ENCODE measurements at regions not wholly inside any gene's neighbourhood (a gene's known extent, or its start where the extent isn't known, plus 50 kb on each side); places are given as distances from the start of the nearest gene placed in this dataset.
"Not testable (repeated sequence)": the region's sequence is repeated elsewhere in the genome, so short reads cannot be mapped to it uniquely, and the experiment has no call there.

- WGBS, 3 donors: 87 to 94% (median 89%) methylated on average over 12 of the region's 12 CpGs
- H3K4me3 ChIP-seq (ENCODE audit: low read depth in 1 of 3, low read length in 3 of 3); H3K27me3 ChIP-seq (ENCODE audit: control insufficient read depth in 3 of 3, insufficient read depth in 3 of 3, low read length in 3 of 3); H3K36me3 ChIP-seq (ENCODE audit: control insufficient read depth in 3 of 3, insufficient read depth in 2 of 3, low read depth in 1 of 3, low read length in 3 of 3); H3K9me3 ChIP-seq (ENCODE audit: control insufficient read depth in 2 of 2, insufficient read depth in 1 of 2, low read depth in 1 of 2, low read length in 1 of 2); H3K27ac ChIP-seq (ENCODE audit: low read depth in 1 of 3, low read length in 2 of 3); DNase-seq; FAIRE-seq; H3K4me1 ChIP-seq (ENCODE audit: control insufficient read depth in 3 of 3, insufficient read depth in 2 of 3, low read depth in 1 of 3, low read length in 2 of 3): not testable (repeated sequence)
Observed at GRCh38 chr13:54132127-54132526, 1103.5 kb downstream of the OLFM4 start.

- WGBS, 3 donors: 82 to 83% (median 82%) methylated on average over 9 of the region's 9 CpGs
- DNase-seq; H3K9me3 ChIP-seq (ENCODE audit: control insufficient read depth in 2 of 2, insufficient read depth in 1 of 2, low read depth in 1 of 2, low read length in 1 of 2); H3K4me3 ChIP-seq (ENCODE audit: low read depth in 1 of 3, low read length in 3 of 3); H3K27ac ChIP-seq (ENCODE audit: low read depth in 1 of 3, low read length in 2 of 3); H3K4me1 ChIP-seq (ENCODE audit: control insufficient read depth in 3 of 3, insufficient read depth in 2 of 3, low read depth in 1 of 3, low read length in 2 of 3); H3K27me3 ChIP-seq (ENCODE audit: control insufficient read depth in 3 of 3, insufficient read depth in 3 of 3, low read length in 3 of 3); H3K36me3 ChIP-seq (ENCODE audit: control insufficient read depth in 3 of 3, insufficient read depth in 2 of 3, low read depth in 1 of 3, low read length in 3 of 3); FAIRE-seq: not testable (repeated sequence)
Observed at GRCh38 chr13:54132720-54133119, 1104.1 kb downstream of the OLFM4 start.

DNA sequence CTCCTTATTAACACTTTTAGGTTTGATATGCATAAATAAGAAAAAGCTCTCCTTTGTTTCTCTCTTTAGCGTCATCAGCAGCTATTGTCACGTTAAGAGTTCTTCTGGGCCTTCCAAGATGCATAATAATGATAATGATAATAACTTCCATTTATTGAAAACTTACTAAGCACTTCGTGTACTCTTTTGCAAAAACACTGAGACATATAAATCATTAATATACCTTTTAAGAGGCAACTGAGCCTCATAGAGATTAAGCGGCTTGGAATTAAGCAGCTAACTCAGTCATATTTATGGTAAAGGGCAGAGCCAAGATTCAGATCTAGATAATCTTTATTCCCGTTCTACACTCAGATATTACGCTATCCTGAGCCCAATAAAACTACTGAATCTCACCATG is 1105.1 kb downstream of the OLFM4 start:
- H3K27me3 ChIP-seq (ENCODE audit: control insufficient read depth in 3 of 3, insufficient read depth in 3 of 3, low read length in 3 of 3): no peaks in the 10 kb centered on the region
- no peaks in the 10 kb centered on the region for H3K4me1 ChIP-seq (ENCODE audit: control insufficient read depth in 3 of 3, insufficient read depth in 2 of 3, low read depth in 1 of 3, low read length in 2 of 3)
- H3K9me3 ChIP-seq (ENCODE audit: control insufficient read depth in 2 of 2, insufficient read depth in 1 of 2, low read depth in 1 of 2, low read length in 1 of 2): no peaks in the 10 kb centered on the region
- WGBS, 3 donors: 66 to 72% (median 71%) methylated on average over 6 of the region's 6 CpGs
- H3K27ac ChIP-seq (ENCODE audit: low read depth in 1 of 3, low read length in 2 of 3): no peak overlapping the region
- FAIRE-seq (no peak), DNase-seq (no peak)
- H3K36me3 ChIP-seq (ENCODE audit: control insufficient read depth in 3 of 3, insufficient read depth in 2 of 3, low read depth in 1 of 3, low read length in 3 of 3): no peaks in the 10 kb centered on the region
- H3K4me3 ChIP-seq (ENCODE audit: low read depth in 1 of 3, low read length in 3 of 3): no peak overlapping the region

GRCh38 chr13:54144828-54145227 is 1116.2 kb downstream of the OLFM4 start:
- no peak overlapping the region for H3K27ac ChIP-seq (ENCODE audit: low read depth in 1 of 3, low read length in 2 of 3)
- FAIRE-seq (no peak), DNase-seq (no peak)
- H3K27me3 ChIP-seq (ENCODE audit: control insufficient read depth in 3 of 3, insufficient read depth in 3 of 3, low read length in 3 of 3): no peaks in the 10 kb centered on the region
- no peaks in the 10 kb centered on the region for H3K4me1 ChIP-seq (ENCODE audit: control insufficient read depth in 3 of 3, insufficient read depth in 2 of 3, low read depth in 1 of 3, low read length in 2 of 3)
- 48 to 66% (median 56%) methylated on average over 3 of the region's 3 CpGs for WGBS, 3 donors
- H3K36me3 ChIP-seq (ENCODE audit: control insufficient read depth in 3 of 3, insufficient read depth in 2 of 3, low read depth in 1 of 3, low read length in 3 of 3): no peaks in the 10 kb centered on the region
- H3K9me3 ChIP-seq (ENCODE audit: control insufficient read depth in 2 of 2, insufficient read depth in 1 of 2, low read depth in 1 of 2, low read length in 1 of 2): no peaks in the 10 kb centered on the region
- no peak overlapping the region for H3K4me3 ChIP-seq (ENCODE audit: low read depth in 1 of 3, low read length in 3 of 3)

GRCh38 chr13:54150851-54151250 is 1122.2 kb downstream of the OLFM4 start:
- Histone ChIP-seq H3K27me3 (ENCODE audit: control insufficient read depth in 3 of 3, insufficient read depth in 3 of 3, low read length in 3 of 3) (no peaks in the 10 kb centered on the region), H3K27ac (ENCODE audit: low read depth in 1 of 3, low read length in 2 of 3) (no peak overlapping the region), H3K4me1 (ENCODE audit: control insufficient read depth in 3 of 3, insufficient read depth in 2 of 3, low read depth in 1 of 3, low read length in 2 of 3) (no peaks in the 10 kb centered on the region), H3K4me3 (ENCODE audit: low read depth in 1 of 3, low read length in 3 of 3) (no peak overlapping the region), H3K36me3 (ENCODE audit: control insufficient read depth in 3 of 3, insufficient read depth in 2 of 3, low read depth in 1 of 3, low read length in 3 of 3) (no peaks in the 10 kb centered on the region), H3K9me3 (ENCODE audit: control insufficient read depth in 2 of 2, insufficient read depth in 1 of 2, low read depth in 1 of 2, low read length in 1 of 2) (no peaks in the 10 kb centered on the region)
- WGBS, 3 donors: 89 to 93% (median 93%) methylated on average over 3 of the region's 3 CpGs
- DNase-seq: no peak
- FAIRE-seq: no peak

DNA sequence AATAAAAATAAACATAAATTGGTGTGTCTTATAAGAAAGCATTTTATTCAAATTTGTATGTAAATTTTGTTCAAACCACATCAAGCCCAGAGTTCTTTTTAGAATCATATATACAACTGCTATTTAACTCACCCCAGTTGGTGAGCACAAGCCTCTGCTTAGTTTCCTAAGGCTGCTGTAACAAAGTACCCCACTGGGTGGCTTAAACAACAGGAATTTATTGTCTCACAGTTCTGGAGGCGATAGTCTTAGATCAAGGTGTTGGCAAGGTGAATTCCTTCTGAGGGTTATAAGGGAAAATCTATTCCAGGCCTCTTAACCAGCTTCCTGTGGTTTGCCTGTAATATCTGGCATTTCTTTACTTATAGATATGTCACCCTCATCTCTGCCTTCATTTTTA is 1133.5 kb downstream of the OLFM4 start:
- FAIRE-seq: no peak
- WGBS, 3 donors: 59 to 74% (median 65%) methylated on average over 1 of the region's 1 CpG
- Histone ChIP-seq H3K27me3 (ENCODE audit: control insufficient read depth in 3 of 3, insufficient read depth in 3 of 3, low read length in 3 of 3) (no peaks in the 10 kb centered on the region), H3K9me3 (ENCODE audit: control insufficient read depth in 2 of 2, insufficient read depth in 1 of 2, low read depth in 1 of 2, low read length in 1 of 2) (no peaks in the 10 kb centered on the region), H3K36me3 (ENCODE audit: control insufficient read depth in 3 of 3, insufficient read depth in 2 of 3, low read depth in 1 of 3, low read length in 3 of 3) (no peaks in the 10 kb centered on the region), H3K4me3 (ENCODE audit: low read depth in 1 of 3, low read length in 3 of 3) (no peak overlapping the region), H3K4me1 (ENCODE audit: control insufficient read depth in 3 of 3, insufficient read depth in 2 of 3, low read depth in 1 of 3, low read length in 2 of 3) (no peaks in the 10 kb centered on the region), H3K27ac (ENCODE audit: low read depth in 1 of 3, low read length in 2 of 3) (no peak overlapping the region)
- DNase-seq: no peak

DNA sequence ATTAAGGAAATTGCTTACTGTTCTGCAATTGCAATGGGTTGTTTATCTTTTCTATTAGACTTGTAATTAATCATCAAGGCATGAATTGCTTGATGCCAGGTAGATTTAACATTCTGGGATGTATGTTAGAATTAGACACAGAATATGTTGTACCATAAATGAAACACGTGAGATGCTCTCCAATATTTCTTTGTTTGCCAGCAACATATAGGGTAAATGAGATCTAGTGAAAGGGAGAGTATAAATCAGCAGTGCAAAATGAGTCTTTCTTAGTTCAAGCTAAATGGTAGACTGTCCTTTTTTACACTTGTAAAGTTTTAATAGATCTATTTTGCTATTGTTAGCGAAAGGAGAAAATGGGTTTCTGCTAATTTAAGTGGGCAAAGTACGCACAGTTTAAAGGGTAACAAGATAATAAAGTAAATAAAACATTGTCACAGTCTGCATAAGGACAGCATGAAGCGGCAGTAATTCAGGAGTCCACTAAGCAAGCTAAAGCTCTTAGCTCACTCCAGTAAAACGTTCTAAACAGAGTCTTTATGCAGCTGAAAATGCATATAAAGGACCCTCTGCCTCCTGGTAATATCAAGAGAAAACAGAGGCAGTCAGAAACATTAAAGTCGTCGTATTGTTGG is 1137.1 kb downstream of the OLFM4 start:
- peak; percentile 36 to 43 for DNase-seq
- WGBS, 3 donors: 15 to 37% (median 28%) methylated on average over 7 of the region's 7 CpGs
- Histone ChIP-seq H3K4me1 (ENCODE audit: control insufficient read depth in 3 of 3, insufficient read depth in 2 of 3, low read depth in 1 of 3, low read length in 2 of 3) (no peaks in the 10 kb centered on the region), H3K27ac (ENCODE audit: low read depth in 1 of 3, low read length in 2 of 3) (no peak overlapping the region), H3K36me3 (ENCODE audit: control insufficient read depth in 3 of 3, insufficient read depth in 2 of 3, low read depth in 1 of 3, low read length in 3 of 3) (no peaks in the 10 kb centered on the region), H3K4me3 (ENCODE audit: low read depth in 1 of 3, low read length in 3 of 3) (no peak overlapping the region), H3K27me3 (ENCODE audit: control insufficient read depth in 3 of 3, insufficient read depth in 3 of 3, low read length in 3 of 3) (no peaks in the 10 kb centered on the region), H3K9me3 (ENCODE audit: control insufficient read depth in 2 of 2, insufficient read depth in 1 of 2, low read depth in 1 of 2, low read length in 1 of 2) (no peaks in the 10 kb centered on the region)
- FAIRE-seq: no peak

DNA sequence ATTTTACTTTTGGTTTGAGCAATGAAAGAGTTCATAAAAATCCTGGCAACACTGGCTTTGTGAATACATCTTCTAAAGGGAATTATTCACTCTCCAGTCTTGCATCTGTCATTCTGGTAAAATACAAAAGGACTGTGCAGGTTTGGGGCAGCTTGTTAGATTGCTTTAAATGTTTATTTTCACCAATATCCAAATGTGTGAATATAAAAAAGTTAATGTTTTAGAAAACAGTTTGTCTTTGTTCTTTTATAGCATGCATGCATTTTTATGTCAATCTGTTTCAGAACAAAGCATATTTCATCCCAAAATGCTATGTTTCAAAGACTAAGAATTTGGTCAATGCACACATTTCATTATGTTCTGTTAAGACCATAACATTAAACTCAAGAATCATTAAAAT is 1145.4 kb downstream of the OLFM4 start:
- H3K27me3 ChIP-seq (ENCODE audit: control insufficient read depth in 3 of 3, insufficient read depth in 3 of 3, low read length in 3 of 3): no peaks in the 10 kb centered on the region
- H3K36me3 ChIP-seq (ENCODE audit: control insufficient read depth in 3 of 3, insufficient read depth in 2 of 3, low read depth in 1 of 3, low read length in 3 of 3): no peaks in the 10 kb centered on the region
- no peak overlapping the region for H3K4me3 ChIP-seq (ENCODE audit: low read depth in 1 of 3, low read length in 3 of 3)
- H3K4me1 ChIP-seq (ENCODE audit: control insufficient read depth in 3 of 3, insufficient read depth in 2 of 3, low read depth in 1 of 3, low read length in 2 of 3): no peaks in the 10 kb centered on the region
- no peak overlapping the region for H3K27ac ChIP-seq (ENCODE audit: low read depth in 1 of 3, low read length in 2 of 3)
- no peaks in the 10 kb centered on the region for H3K9me3 ChIP-seq (ENCODE audit: control insufficient read depth in 2 of 2, insufficient read depth in 1 of 2, low read depth in 1 of 2, low read length in 1 of 2)
- no peak for DNase-seq
- no peak for FAIRE-seq

- WGBS, 3 donors: 37 to 66% (median 50%) methylated on average over 1 of the region's 1 CpG
- DNase-seq (no peak), FAIRE-seq (no peak)
- no peaks in the 10 kb centered on the region for H3K9me3 ChIP-seq (ENCODE audit: control insufficient read depth in 2 of 2, insufficient read depth in 1 of 2, low read depth in 1 of 2, low read length in 1 of 2)
- H3K27me3 ChIP-seq (ENCODE audit: control insufficient read depth in 3 of 3, insufficient read depth in 3 of 3, low read length in 3 of 3): no peaks in the 10 kb centered on the region
- H3K27ac ChIP-seq (ENCODE audit: low read depth in 1 of 3, low read length in 2 of 3): no peak overlapping the region
- H3K36me3 ChIP-seq (ENCODE audit: control insufficient read depth in 3 of 3, insufficient read depth in 2 of 3, low read depth in 1 of 3, low read length in 3 of 3): no peaks in the 10 kb centered on the region
- no peak overlapping the region for H3K4me3 ChIP-seq (ENCODE audit: low read depth in 1 of 3, low read length in 3 of 3)
- H3K4me1 ChIP-seq (ENCODE audit: control insufficient read depth in 3 of 3, insufficient read depth in 2 of 3, low read depth in 1 of 3, low read length in 2 of 3): no peaks in the 10 kb centered on the region
Observed at GRCh38 chr13:54175466-54175865, 1146.9 kb downstream of the OLFM4 start.
